Gastroesophageal sphincter (tissue), 3 donors: ENCODE measurements at regions not wholly inside any gene's neighbourhood (a gene's known extent, or its start where the extent isn't known, plus 50 kb on each side); places are given as distances from the start of the nearest gene placed in this dataset.

Source experiments
- POLR2A ChIP-seq, 2 donors: fragments of 450-650 bp; IDR thresholded peaks; one replicate each; pipeline ENCODE4 v1.6.1; 2017; ENCODE audit warnings: antibody characterized with exemption in 2 of 2, mild to moderate bottlenecking in 2 of 2, moderate library complexity in 1 of 2
- POLR2AphosphoS5 ChIP-seq: sonication (generic); formaldehyde crosslinking; IDR thresholded peaks from one replicate; pipeline ENCODE4 v1.6.1; 2017; ENCODE audit warnings: antibody characterized with exemption
- TF ChIP-seq, protein P1 (sequence below), 4 experiments: fragments of 200-600 bp in 2 of 4; fragments of 450-650 bp in 2 of 4; sonication (generic) in 1 of 4; IDR thresholded peaks; one replicate each; pipeline ENCODE4 v1.5.1; 2017 to 2019; ENCODE audit warnings: antibody characterized with exemption in 4 of 4, mild to moderate bottlenecking in 2 of 4, moderate library complexity in 2 of 4

DNA sequence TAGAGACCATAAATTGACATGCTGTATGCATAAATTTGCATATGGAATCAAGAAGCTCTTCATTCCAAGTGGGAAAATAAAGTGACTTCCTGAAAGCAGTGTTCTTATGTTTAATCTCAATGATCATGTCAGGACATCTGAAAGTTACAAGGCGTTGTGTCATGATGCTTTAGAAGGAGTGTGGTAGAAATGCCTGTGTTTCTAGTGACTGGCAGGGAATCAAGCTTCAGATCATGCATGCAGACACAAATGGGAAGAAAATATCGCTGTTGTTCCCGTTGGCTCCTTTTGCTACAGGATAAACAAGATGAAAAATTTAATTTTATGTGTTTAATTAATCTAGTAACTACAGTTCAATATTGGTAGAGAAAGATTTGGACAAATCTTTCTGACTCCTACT, 298.1 kb upstream of the SYT1 start:
- TF ChIP-seq POLR2AphosphoS5, result no peak
- TF ChIP-seq, protein P1, sequence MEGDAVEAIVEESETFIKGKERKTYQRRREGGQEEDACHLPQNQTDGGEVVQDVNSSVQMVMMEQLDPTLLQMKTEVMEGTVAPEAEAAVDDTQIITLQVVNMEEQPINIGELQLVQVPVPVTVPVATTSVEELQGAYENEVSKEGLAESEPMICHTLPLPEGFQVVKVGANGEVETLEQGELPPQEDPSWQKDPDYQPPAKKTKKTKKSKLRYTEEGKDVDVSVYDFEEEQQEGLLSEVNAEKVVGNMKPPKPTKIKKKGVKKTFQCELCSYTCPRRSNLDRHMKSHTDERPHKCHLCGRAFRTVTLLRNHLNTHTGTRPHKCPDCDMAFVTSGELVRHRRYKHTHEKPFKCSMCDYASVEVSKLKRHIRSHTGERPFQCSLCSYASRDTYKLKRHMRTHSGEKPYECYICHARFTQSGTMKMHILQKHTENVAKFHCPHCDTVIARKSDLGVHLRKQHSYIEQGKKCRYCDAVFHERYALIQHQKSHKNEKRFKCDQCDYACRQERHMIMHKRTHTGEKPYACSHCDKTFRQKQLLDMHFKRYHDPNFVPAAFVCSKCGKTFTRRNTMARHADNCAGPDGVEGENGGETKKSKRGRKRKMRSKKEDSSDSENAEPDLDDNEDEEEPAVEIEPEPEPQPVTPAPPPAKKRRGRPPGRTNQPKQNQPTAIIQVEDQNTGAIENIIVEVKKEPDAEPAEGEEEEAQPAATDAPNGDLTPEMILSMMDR (IDR thresholded peaks at IDR 0.05), result no peak
- no peak for TF ChIP-seq POLR2A (IDR thresholded peaks at IDR 0.05)
